ENCODE measurements at regions not wholly inside any gene's neighbourhood (a gene's known extent, or its start where the extent isn't known, plus 50 kb on each side); places are given as distances from the start of the nearest gene placed in this dataset.

GRCh38 chr21:27202301-27202700, 235.4 kb upstream of the ADAMTS5 start (continued):
- TF ChIP-seq ZNF462 (CRISPR knock-in tag; IDR thresholded peaks at IDR 0.05) (no peak), NANOG (IDR thresholded peaks at IDR 0.05; ENCODE audit: borderline replicate concordance) (no peak), ZNF331 (CRISPR knock-in tag; IDR thresholded peaks at IDR 0.05; ENCODE audit: low read depth) (no peak), ZNF114 (CRISPR knock-in tag; IDR thresholded peaks at IDR 0.05) (no peak), STAT1 (IDR thresholded peaks at IDR 0.05; ENCODE audit: unreplicated experiment) (no peak), JUNB (IDR thresholded peaks at IDR 0.05; ENCODE audit: unreplicated experiment) (no peak), EZH2phosphoT487 (IDR thresholded peaks at IDR 0.05; ENCODE audit: unreplicated experiment) (no peak), CREB1 (CRISPR knock-in tag; IDR thresholded peaks at IDR 0.05; ENCODE audit: low read depth) (no peak)
- TF ChIP-seq, protein P1, sequence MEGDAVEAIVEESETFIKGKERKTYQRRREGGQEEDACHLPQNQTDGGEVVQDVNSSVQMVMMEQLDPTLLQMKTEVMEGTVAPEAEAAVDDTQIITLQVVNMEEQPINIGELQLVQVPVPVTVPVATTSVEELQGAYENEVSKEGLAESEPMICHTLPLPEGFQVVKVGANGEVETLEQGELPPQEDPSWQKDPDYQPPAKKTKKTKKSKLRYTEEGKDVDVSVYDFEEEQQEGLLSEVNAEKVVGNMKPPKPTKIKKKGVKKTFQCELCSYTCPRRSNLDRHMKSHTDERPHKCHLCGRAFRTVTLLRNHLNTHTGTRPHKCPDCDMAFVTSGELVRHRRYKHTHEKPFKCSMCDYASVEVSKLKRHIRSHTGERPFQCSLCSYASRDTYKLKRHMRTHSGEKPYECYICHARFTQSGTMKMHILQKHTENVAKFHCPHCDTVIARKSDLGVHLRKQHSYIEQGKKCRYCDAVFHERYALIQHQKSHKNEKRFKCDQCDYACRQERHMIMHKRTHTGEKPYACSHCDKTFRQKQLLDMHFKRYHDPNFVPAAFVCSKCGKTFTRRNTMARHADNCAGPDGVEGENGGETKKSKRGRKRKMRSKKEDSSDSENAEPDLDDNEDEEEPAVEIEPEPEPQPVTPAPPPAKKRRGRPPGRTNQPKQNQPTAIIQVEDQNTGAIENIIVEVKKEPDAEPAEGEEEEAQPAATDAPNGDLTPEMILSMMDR (conservative IDR thresholded peaks at IDR 0.05; ENCODE audit: low read depth in 2 of 2): no peak

DNA sequence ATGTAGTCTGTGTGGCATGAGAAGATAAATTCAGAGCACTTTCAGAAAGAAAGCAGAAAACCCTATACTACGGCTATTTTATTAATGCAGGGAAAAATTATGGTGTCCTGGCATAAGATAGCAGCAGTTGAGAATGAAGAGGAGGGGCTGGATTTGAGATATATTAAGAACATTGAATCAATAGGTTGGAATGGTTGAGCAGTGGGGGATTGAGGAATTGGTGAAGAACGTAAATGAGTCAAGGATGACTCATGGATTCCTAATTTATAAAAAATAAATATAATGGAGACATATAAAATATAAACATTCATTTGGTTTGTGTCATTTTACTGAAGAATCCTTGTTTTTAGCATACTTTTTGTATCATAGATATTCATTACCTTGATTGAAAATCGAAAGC, 234.3 kb upstream of the ADAMTS5 start:
- ATAC-seq (no peak), DNase-seq (ENCODE audit: low spot score) (no peak)
- no peaks in the 10 kb centered on the region for H3F3A ChIP-seq (replicated peaks; ENCODE audit: low read depth)
- H3K4me3 ChIP-seq: no peak overlapping the region
- Mint-ChIP-seq H3K4me1 (peaks cover 2% of the 10 kb centered on the region; the same call in 2 of the 3 replicates), H3K27me3 (ENCODE audit: insufficient read depth, low read depth, poor library complexity) (no peaks in the 10 kb centered on the region), H3K9me3 (no peaks in the 10 kb centered on the region; the same call in 2 of the 3 replicates), H3K36me3 (ENCODE audit: low read depth) (no peaks in the 10 kb centered on the region), H3K4me3 (no peak overlapping the region), H3K27ac (no peak overlapping the region)
- no peaks in the 10 kb centered on the region for H3K27me3 ChIP-seq (ENCODE audit: insufficient read depth)
- H4K20me1 ChIP-seq (replicated peaks; ENCODE audit: insufficient read depth): no peaks in the 10 kb centered on the region
- peaks cover 3% of the 10 kb centered on the region; the same call in 1 of the 2 replicates for H3K4me1 ChIP-seq (ENCODE audit: insufficient read depth)
- H3K79me2 ChIP-seq (replicated peaks; ENCODE audit: insufficient read depth): no peaks in the 10 kb centered on the region
- no peaks in the 10 kb centered on the region for H3K36me3 ChIP-seq (ENCODE audit: insufficient read depth)
- H3K27ac ChIP-seq (ENCODE audit: low read depth): no peak overlapping the region
- H3K9me2 ChIP-seq (ENCODE audit: insufficient read depth): no peaks in the 10 kb centered on the region
- H2AFZ ChIP-seq: no peak overlapping the region
- no peak overlapping the region for H3K4me2 ChIP-seq
- TF ChIP-seq STAT1 (IDR thresholded peaks at IDR 0.05; ENCODE audit: unreplicated experiment) (no peak), EZH2phosphoT487 (IDR thresholded peaks at IDR 0.05; ENCODE audit: unreplicated experiment) (no peak), NANOG (IDR thresholded peaks at IDR 0.05; ENCODE audit: borderline replicate concordance) (no peak)
- TF ChIP-seq, protein P2, sequence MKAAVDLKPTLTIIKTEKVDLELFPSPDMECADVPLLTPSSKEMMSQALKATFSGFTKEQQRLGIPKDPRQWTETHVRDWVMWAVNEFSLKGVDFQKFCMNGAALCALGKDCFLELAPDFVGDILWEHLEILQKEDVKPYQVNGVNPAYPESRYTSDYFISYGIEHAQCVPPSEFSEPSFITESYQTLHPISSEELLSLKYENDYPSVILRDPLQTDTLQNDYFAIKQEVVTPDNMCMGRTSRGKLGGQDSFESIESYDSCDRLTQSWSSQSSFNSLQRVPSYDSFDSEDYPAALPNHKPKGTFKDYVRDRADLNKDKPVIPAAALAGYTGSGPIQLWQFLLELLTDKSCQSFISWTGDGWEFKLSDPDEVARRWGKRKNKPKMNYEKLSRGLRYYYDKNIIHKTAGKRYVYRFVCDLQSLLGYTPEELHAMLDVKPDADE (IDR thresholded peaks at IDR 0.05): no peak

All from GM23338 (cell line).